H1 (cell line): ENCODE measurements at regions not wholly inside any gene's neighbourhood (a gene's known extent, or its start where the extent isn't known, plus 50 kb on each side); places are given as distances from the start of the nearest gene placed in this dataset.

Experiments used
- CTCF ChIA-PET: fragments of 300-600 bp; sonication (Branson Sonifier 250); formaldehyde crosslinking; loops from one replicate; lab custom pipeline; 2021; ENCODE audit not compliant: partially characterized antibody; lab: Charles Lee
- POLR2A ChIA-PET: fragments of 300-600 bp; sonication (Branson Sonifier 250); formaldehyde crosslinking; loops from one replicate; lab custom pipeline; 2021; ENCODE audit warnings: inconsistent platforms; ENCODE audit not compliant: partially characterized antibody; lab: Charles Lee
- DNase-seq, 2 experiments: peaks; one replicate each; pipeline versions ENCODE4 v3.0.0 to v3.0.0-alpha.2; 2010 to 2022; ENCODE audit warnings: low spot score in 2 of 2, low read depth in 1 of 2, mixed read lengths in 1 of 2
- FAIRE-seq: peaks from 2 replicates; lab custom pipeline; 2011; peaks lifted over from hg19 to GRCh38; lab: Jason Lieb, UNC
- H2AFZ ChIP-seq: 2 replicates; pipeline ENCODE4 v1.8.1; 2012; ENCODE audit warnings: low read length, inconsistent platforms
- H2AK5ac ChIP-seq: 2 replicates; pipeline ENCODE4 v1.6.1; 2013; ENCODE audit warnings: low read depth, low read length
- H2BK120ac ChIP-seq: replicated peaks from 2 replicates; pipeline ENCODE3; 2013; ENCODE audit warnings: low read depth, low read length, inconsistent platforms
- H2BK12ac ChIP-seq: 2 replicates; pipeline ENCODE4 v1.6.1; 2013; ENCODE audit warnings: low read depth, low read length
- H2BK15ac ChIP-seq: 2 replicates; pipeline ENCODE4 v1.6.1; 2013; ENCODE audit warnings: low read length
- H2BK20ac ChIP-seq: 2 replicates; pipeline ENCODE4 v1.6.1; 2013; ENCODE audit warnings: low read length
- H2BK5ac ChIP-seq: 2 replicates; pipeline ENCODE4 v1.6.1; 2013; ENCODE audit warnings: low read depth, low read length
- H3K14ac ChIP-seq: 2 replicates; pipeline ENCODE4 v1.6.1; 2013; ENCODE audit warnings: inconsistent platforms; ENCODE audit not compliant: insufficient read length
- H3K18ac ChIP-seq: 2 replicates; pipeline ENCODE4 v1.6.1; 2013; ENCODE audit warnings: low read length; ENCODE audit errors: extremely low read depth
- H3K23ac ChIP-seq: 2 replicates; pipeline ENCODE4 v1.6.1; 2013; ENCODE audit warnings: inconsistent platforms; ENCODE audit not compliant: insufficient read length
- H3K23me2 ChIP-seq: 2 replicates; pipeline ENCODE4 v1.6.1; 2013; ENCODE audit warnings: low read depth, low read length
- H3K27ac ChIP-seq: 2 replicates; pipeline ENCODE4 v1.6.1; 2011; ENCODE audit warnings: low read depth, low read length, inconsistent platforms
- H3K27me3 ChIP-seq, 4 experiments: replicated peaks in 1 of 4; 1 replicate in 1 of 4; 2 replicates in 3 of 4; pipeline versions ENCODE4 v1.6.1 to v1.8.1; 2011 to 2013; ENCODE audit warnings: low read length in 3 of 4, mild to moderate bottlenecking in 3 of 4, inconsistent platforms in 2 of 4, mixed read lengths in 2 of 4, moderate library complexity in 1 of 4; ENCODE audit not compliant: control insufficient read depth in 3 of 4, insufficient read depth in 3 of 4; ENCODE audit errors: extremely low read depth in 1 of 4
- H3K36me3 ChIP-seq, 4 experiments: 2 replicates each; pipeline versions ENCODE4 v1.6.1 to v1.8.1; 2011 to 2013; ENCODE audit warnings: mild to moderate bottlenecking in 4 of 4, low read length in 3 of 4, moderate library complexity in 2 of 4, control low read depth in 1 of 4, inconsistent platforms in 1 of 4; ENCODE audit not compliant: insufficient read depth in 4 of 4, control insufficient read depth in 2 of 4
- H3K4ac ChIP-seq: replicated peaks from 2 replicates; pipeline ENCODE3; 2013; ENCODE audit warnings: low read length, low read depth, mixed read lengths, inconsistent platforms; ENCODE audit not compliant: insufficient read length
- H3K4me1 ChIP-seq, 4 experiments: replicated peaks in 1 of 4; 1 replicate in 1 of 4; 2 replicates in 3 of 4; pipeline versions ENCODE4 v1.6.1 to v1.8.1; 2011 to 2013; ENCODE audit warnings: low read length in 3 of 4, inconsistent platforms in 2 of 4, mixed read lengths in 1 of 4; ENCODE audit not compliant: insufficient read depth in 4 of 4, control insufficient read depth in 3 of 4
- H3K4me2 ChIP-seq, 2 experiments: 2 replicates each; pipeline versions ENCODE4 v1.6.1 to v1.8.1; 2011 to 2013; ENCODE audit warnings: low read depth in 2 of 2, low read length in 2 of 2, control low read depth in 1 of 2, inconsistent platforms in 1 of 2, mild to moderate bottlenecking in 1 of 2; ENCODE audit not compliant: insufficient read depth in 1 of 2
- H3K4me3 ChIP-seq, 4 experiments: fragments of 200-600, 300-600 bp in 1 of 4; sonication (generic), shearing (Covaris generic), sonication (Bioruptor Twin) in 1 of 4; 2 replicates each; pipeline versions ENCODE4 v1.5.1 to v1.8.1; 2011 to 2016; ENCODE audit warnings: low read length in 4 of 4, low read depth in 3 of 4, control low read depth in 2 of 4, inconsistent platforms in 2 of 4, mild to moderate bottlenecking in 2 of 4, mixed read lengths in 1 of 4, moderate library complexity in 1 of 4; ENCODE audit not compliant: insufficient read depth in 2 of 4; ENCODE audit errors: extremely low read depth in 1 of 4
- H3K56ac ChIP-seq: replicated peaks from 2 replicates; pipeline ENCODE3; 2013; ENCODE audit warnings: low read depth, mild to moderate bottlenecking, mixed read lengths, low read length, inconsistent platforms; ENCODE audit not compliant: insufficient read length
- H3K79me1 ChIP-seq: 2 replicates; pipeline ENCODE4 v1.6.1; 2013; ENCODE audit warnings: low read depth, low read length, control low read depth
- H3K79me2 ChIP-seq, 2 experiments: 2 replicates each; pipeline versions ENCODE4 v1.6.1 to v1.8.1; 2012 to 2013; ENCODE audit warnings: low read length in 2 of 2, mild to moderate bottlenecking in 2 of 2, inconsistent platforms in 1 of 2; ENCODE audit not compliant: insufficient read depth in 2 of 2, control insufficient read depth in 1 of 2
- H3K9ac ChIP-seq, 4 experiments: replicated peaks in 1 of 4; 1 replicate in 1 of 4; 2 replicates in 3 of 4; pipeline versions ENCODE4 v1.6.1 to v1.8.1; 2011 to 2013; ENCODE audit warnings: low read depth in 3 of 4, low read length in 3 of 4, control low read depth in 2 of 4, mild to moderate bottlenecking in 2 of 4, moderate library complexity in 2 of 4, inconsistent platforms in 1 of 4; ENCODE audit errors: extremely low read depth in 1 of 4
- H3K9me3 ChIP-seq, 2 experiments: 2 replicates each; pipeline versions ENCODE4 v1.6.1 to v1.8.1; 2012 to 2013; ENCODE audit warnings: mild to moderate bottlenecking in 2 of 2, moderate library complexity in 2 of 2, control low read depth in 1 of 2, inconsistent platforms in 1 of 2, low read depth in 1 of 2, low read length in 1 of 2, mixed read lengths in 1 of 2; ENCODE audit not compliant: insufficient read depth in 2 of 2
- H4K20me1 ChIP-seq, 2 experiments: replicated peaks in 1 of 2; 2 replicates each; pipeline versions ENCODE3 to v1.8.1; 2011 to 2013; ENCODE audit warnings: inconsistent platforms in 2 of 2, low read length in 2 of 2, mild to moderate bottlenecking in 1 of 2; ENCODE audit not compliant: insufficient read depth in 2 of 2, control insufficient read depth in 1 of 2
- H4K5ac ChIP-seq: 2 replicates; pipeline ENCODE4 v1.6.1; 2013; ENCODE audit warnings: low read length, low read depth, mixed read lengths, inconsistent platforms; ENCODE audit not compliant: insufficient read length
- H4K8ac ChIP-seq: 2 replicates; pipeline ENCODE4 v1.8.0; 2013; ENCODE audit warnings: mild to moderate bottlenecking, moderate library complexity, low read length, inconsistent platforms; ENCODE audit not compliant: insufficient read depth; ENCODE audit errors: extremely low read depth
- H4K91ac ChIP-seq: replicated peaks from 2 replicates; pipeline ENCODE3; 2013; ENCODE audit warnings: low read length, mixed read lengths, inconsistent platforms; ENCODE audit not compliant: insufficient read length
- EP300 ChIP-seq, 2 experiments: IDR thresholded peaks; 1 replicate in 1 of 2; 2 replicates in 1 of 2; pipeline ENCODE4 v1.6.1; 2011 to 2012; ENCODE audit warnings: low read depth in 2 of 2, low read length in 2 of 2, mild to moderate bottlenecking in 2 of 2, borderline replicate concordance in 1 of 2, inconsistent platforms in 1 of 2, moderate library complexity in 1 of 2
- POLR2A ChIP-seq, 2 experiments: IDR thresholded peaks; 1 replicate in 1 of 2; 2 replicates in 1 of 2; pipeline ENCODE4 v1.6.1; 2011; ENCODE audit warnings: low read depth in 2 of 2, low read length in 2 of 2, mild to moderate bottlenecking in 2 of 2; ENCODE audit errors: control extremely low read depth in 1 of 2
- USF2 ChIP-seq: IDR thresholded peaks from 2 replicates; pipeline ENCODE4 v1.6.1; 2011; ENCODE audit warnings: low read length, improper control_type of control experiment
- WGBS, 2 experiments: shearing (Covaris generic) in 1 of 2; methylation state at CpG; one replicate each; pipeline versions ENCODE4 v1.1.6 to v1.1.7; 2013 to 2015; ENCODE audit warnings: low lambda C conversion rate in 2 of 2, mixed read lengths in 2 of 2, inconsistent platforms in 1 of 2, low coverage in 1 of 2, missing lambda C conversion rate in 1 of 2; ENCODE audit not compliant: insufficient replicate concordance in 2 of 2, insufficient coverage in 1 of 2, insufficient read length in 1 of 2; ENCODE audit errors: extremely low coverage in 1 of 2, missing lambda C conversion rate in 1 of 2; 5-methylcytosine and 5-hydroxymethylcytosine counted together

GRCh38 chr5:41648996-41649395, 138.6 kb upstream of the PLCXD3 start:
- no peak overlapping the region for H3K23ac ChIP-seq
- H3K79me1 ChIP-seq, result no peaks in the 10 kb centered on the region
- no peak for TF ChIP-seq USF2
- no peak for TF ChIP-seq POLR2A (IDR thresholded peaks at IDR 0.05; ENCODE audit: control extremely low read depth in 1 of 2, low read depth in 2 of 2, low read length in 2 of 2)
- no peak for TF ChIP-seq EP300 (IDR thresholded peaks at IDR 0.05; ENCODE audit: borderline replicate concordance in 1 of 2, low read depth in 2 of 2, low read length in 2 of 2)
- WGBS, 2 experiments, result 59% methylated on average over 2 of the region's 2 CpGs; no CpG with 5 or more reads in 1 of the 2 experiments
- no peak overlapping the region for H2BK12ac ChIP-seq
- H3K4ac ChIP-seq, result no peak overlapping the region
- no peak overlapping the region for H2BK20ac ChIP-seq
- no peak overlapping the region for H3K4me2 ChIP-seq
- H4K91ac ChIP-seq, result no peak overlapping the region
- no peaks in the 10 kb centered on the region for H3K4me1 ChIP-seq
- H4K20me1 ChIP-seq, result no peaks in the 10 kb centered on the region
- H3K9ac ChIP-seq, result no peak overlapping the region
- no peak overlapping the region for H3K4me3 ChIP-seq
- no peaks in the 10 kb centered on the region for H3K9me3 ChIP-seq
- no peak overlapping the region for H2BK15ac ChIP-seq
- H3K14ac ChIP-seq, result no peak overlapping the region
- H2AFZ ChIP-seq, result no peak overlapping the region
- H3K56ac ChIP-seq, result no peak overlapping the region
- H3K23me2 ChIP-seq, result no peaks in the 10 kb centered on the region
- no peak overlapping the region for H2BK5ac ChIP-seq
- H3K18ac ChIP-seq, result no peak overlapping the region
- H3K27me3 ChIP-seq, result no peaks in the 10 kb centered on the region; a peak in 1 of 7 replicates
- CTCF ChIA-PET, result interaction anchor here (4.5 kb wide), 1 partner anchor 12 kb away, joined by 28 read pairs; no protein-coding TSS in a partner anchor
- H2AK5ac ChIP-seq, result no peak overlapping the region
- no peak overlapping the region for H4K5ac ChIP-seq
- POLR2A ChIA-PET, result no interaction called here
- no peaks in the 10 kb centered on the region for H3K79me2 ChIP-seq
- no peak overlapping the region for H3K27ac ChIP-seq
- H2BK120ac ChIP-seq, result no peak overlapping the region
- no peak for FAIRE-seq
- no peak for DNase-seq
- H3K36me3 ChIP-seq, result no peaks in the 10 kb centered on the region
- H4K8ac ChIP-seq, result no peak overlapping the region
